Parathyroid adenoma (tissue), 2 donors: ENCODE measurements at regions not wholly inside any gene's neighbourhood (a gene's known extent, or its start where the extent isn't known, plus 50 kb on each side); places are given as distances from the start of the nearest gene placed in this dataset.

Source experiments
- H2AFZ ChIP-seq: fragments of 300-600 bp; sonication (generic); one replicate; pipeline ENCODE4 v1.7.0; 2017; ENCODE audit warnings: antibody characterized with exemption, mild to moderate bottlenecking
- H3K27ac ChIP-seq: fragments of 300-600 bp; sonication (generic); one replicate; pipeline ENCODE4 v1.7.0; 2017
- H3K27me3 ChIP-seq: fragments of 300-600 bp; sonication (generic); one replicate; pipeline ENCODE4 v1.7.0; 2017; ENCODE audit warnings: low read length; ENCODE audit not compliant: control insufficient read depth, insufficient read depth
- H3K36me3 ChIP-seq: fragments of 300-600 bp; sonication (generic); one replicate; pipeline ENCODE4 v1.7.0; 2017; ENCODE audit warnings: low read length; ENCODE audit not compliant: control insufficient read depth, insufficient read depth
- H3K4me1 ChIP-seq: fragments of 300-600 bp; sonication (generic); one replicate; pipeline ENCODE4 v1.7.0; 2017; ENCODE audit warnings: control low read depth
- H3K4me2 ChIP-seq: fragments of 300-600 bp; sonication (generic); one replicate; pipeline ENCODE4 v1.7.0; 2017; ENCODE audit warnings: low read length
- H3K4me3 ChIP-seq: fragments of 300-600 bp; sonication (generic); one replicate; pipeline ENCODE4 v1.7.0; 2017; ENCODE audit warnings: low read depth, low read length
- H3K79me2 ChIP-seq: fragments of 300-600 bp; sonication (generic); one replicate; pipeline ENCODE4 v1.7.0; 2017; ENCODE audit warnings: control low read depth
- H3K9ac ChIP-seq: fragments of 300-600 bp; sonication (generic); one replicate; pipeline ENCODE4 v1.7.0; 2017; ENCODE audit warnings: mild to moderate bottlenecking
- H3K9me3 ChIP-seq: fragments of 300-600 bp; sonication (generic); one replicate; pipeline ENCODE4 v1.7.0; 2017; ENCODE audit warnings: low read length; ENCODE audit not compliant: control insufficient read depth
- TF ChIP-seq, protein P1 (sequence below): fragments of 300-600 bp; sonication (generic); IDR thresholded peaks from one replicate; pipeline ENCODE4 v1.7.0; 2017; ENCODE audit warnings: antibody characterized with exemption, mild to moderate bottlenecking
- donor health status: primary hyperparathyroidism.

DNA sequence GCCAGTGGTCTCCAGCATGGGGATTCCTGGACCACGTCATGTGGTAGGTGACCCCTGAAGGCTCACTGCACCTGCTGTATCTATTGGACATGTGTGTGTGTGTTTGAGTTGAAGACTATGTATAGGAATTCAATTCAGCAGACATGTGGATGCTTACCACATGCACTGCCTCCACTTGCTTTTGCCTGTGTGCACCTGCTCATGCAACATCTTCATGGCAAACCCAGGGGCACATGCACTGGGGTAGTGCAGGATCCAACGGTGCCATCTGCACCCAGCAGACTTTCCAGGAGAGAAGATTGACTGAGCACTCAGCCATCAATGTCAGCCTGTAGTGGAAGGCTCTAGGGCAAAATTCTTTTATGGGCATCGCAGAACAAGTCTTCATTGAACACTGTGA, 299.4 kb downstream of the CDH26 start:
- peaks cover 47% of the 10 kb centered on the region for H3K4me1 ChIP-seq
- H3K36me3 ChIP-seq, result no peaks in the 10 kb centered on the region
- H3K79me2 ChIP-seq, result peaks cover 16% of the 10 kb centered on the region
- H3K4me2 ChIP-seq, result no peak overlapping the region
- no peaks in the 10 kb centered on the region for H3K27me3 ChIP-seq
- peak overlapping the region; percentile 86 for H2AFZ ChIP-seq
- peak overlapping the region; percentile 70 for H3K27ac ChIP-seq
- H3K4me3 ChIP-seq, result no peak overlapping the region
- H3K9me3 ChIP-seq, result no peaks in the 10 kb centered on the region
- H3K9ac ChIP-seq, result no peak overlapping the region
- TF ChIP-seq, protein P1, sequence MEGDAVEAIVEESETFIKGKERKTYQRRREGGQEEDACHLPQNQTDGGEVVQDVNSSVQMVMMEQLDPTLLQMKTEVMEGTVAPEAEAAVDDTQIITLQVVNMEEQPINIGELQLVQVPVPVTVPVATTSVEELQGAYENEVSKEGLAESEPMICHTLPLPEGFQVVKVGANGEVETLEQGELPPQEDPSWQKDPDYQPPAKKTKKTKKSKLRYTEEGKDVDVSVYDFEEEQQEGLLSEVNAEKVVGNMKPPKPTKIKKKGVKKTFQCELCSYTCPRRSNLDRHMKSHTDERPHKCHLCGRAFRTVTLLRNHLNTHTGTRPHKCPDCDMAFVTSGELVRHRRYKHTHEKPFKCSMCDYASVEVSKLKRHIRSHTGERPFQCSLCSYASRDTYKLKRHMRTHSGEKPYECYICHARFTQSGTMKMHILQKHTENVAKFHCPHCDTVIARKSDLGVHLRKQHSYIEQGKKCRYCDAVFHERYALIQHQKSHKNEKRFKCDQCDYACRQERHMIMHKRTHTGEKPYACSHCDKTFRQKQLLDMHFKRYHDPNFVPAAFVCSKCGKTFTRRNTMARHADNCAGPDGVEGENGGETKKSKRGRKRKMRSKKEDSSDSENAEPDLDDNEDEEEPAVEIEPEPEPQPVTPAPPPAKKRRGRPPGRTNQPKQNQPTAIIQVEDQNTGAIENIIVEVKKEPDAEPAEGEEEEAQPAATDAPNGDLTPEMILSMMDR, result no peak

DNA sequence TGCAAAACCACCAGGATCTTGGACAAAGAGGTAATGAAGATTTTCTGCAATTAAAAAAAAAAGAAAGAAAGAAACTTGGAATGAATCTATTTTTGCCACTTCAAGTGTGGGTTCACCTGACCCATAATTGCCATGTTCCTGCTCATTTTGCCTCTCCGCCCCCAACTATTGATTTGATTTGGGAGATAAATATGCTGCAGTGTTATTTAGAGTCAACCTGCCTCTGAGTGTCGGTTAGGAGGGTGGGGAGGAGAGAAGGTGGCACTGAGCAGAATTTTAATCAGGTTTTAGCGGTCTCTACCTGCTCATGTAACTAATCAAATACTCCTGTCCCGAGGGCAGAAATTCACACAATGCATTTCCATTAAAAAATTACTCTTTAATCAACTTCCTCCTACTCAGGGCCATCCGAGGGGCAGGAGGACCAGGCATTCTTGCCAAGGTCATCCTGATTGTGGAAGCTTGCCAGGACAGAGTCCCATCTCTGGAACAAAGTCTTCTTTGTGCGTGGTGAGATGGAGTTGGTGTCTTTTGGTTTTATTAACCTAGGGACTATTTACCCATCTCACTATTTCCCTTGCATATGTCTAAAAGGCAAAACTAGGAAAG, 300.1 kb downstream of the CDH26 start:
- peak overlapping the region; percentile 70 for H3K27ac ChIP-seq
- TF ChIP-seq, protein P1, result no peak
- H3K9ac ChIP-seq, result no peak overlapping the region
- peaks cover 47% of the 10 kb centered on the region for H3K4me1 ChIP-seq
- no peaks in the 10 kb centered on the region for H3K27me3 ChIP-seq
- peaks cover 21% of the 10 kb centered on the region for H3K79me2 ChIP-seq
- no peak overlapping the region for H2AFZ ChIP-seq
- H3K9me3 ChIP-seq, result no peaks in the 10 kb centered on the region
- H3K4me2 ChIP-seq, result peak overlapping the region; percentile 29
- H3K4me3 ChIP-seq, result no peak overlapping the region
- no peaks in the 10 kb centered on the region for H3K36me3 ChIP-seq

DNA sequence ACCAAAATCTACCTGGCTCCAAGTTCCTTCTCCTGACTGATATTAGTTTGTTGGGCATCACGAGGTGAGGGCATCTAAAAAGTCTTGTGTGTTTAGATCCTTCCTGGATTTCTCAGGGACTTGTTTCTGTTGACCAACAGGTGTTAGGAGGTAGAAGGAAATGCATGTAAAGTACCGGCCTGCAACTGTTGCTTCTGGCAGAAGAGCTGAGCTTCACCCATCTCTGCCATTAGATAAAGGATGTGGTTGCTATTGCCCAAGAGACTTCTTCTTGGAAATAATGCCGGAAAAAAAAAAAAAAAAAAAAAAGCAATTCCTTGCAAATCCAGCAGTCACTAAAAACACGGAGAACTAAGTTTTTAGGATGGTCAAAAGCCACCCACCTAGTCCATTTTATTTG, 303.1 kb downstream of the CDH26 start:
- Histone ChIP-seq H3K4me2 (no peak overlapping the region), H3K4me3 (no peak overlapping the region), H3K27me3 (no peaks in the 10 kb centered on the region), H3K4me1 (peaks cover 43% of the 10 kb centered on the region), H3K27ac (no peak overlapping the region), H3K9ac (no peak overlapping the region), H3K36me3 (no peaks in the 10 kb centered on the region), H2AFZ (no peak overlapping the region), H3K9me3 (no peaks in the 10 kb centered on the region), H3K79me2 (peaks cover 20% of the 10 kb centered on the region)
- TF ChIP-seq, protein P1, result no peak

DNA sequence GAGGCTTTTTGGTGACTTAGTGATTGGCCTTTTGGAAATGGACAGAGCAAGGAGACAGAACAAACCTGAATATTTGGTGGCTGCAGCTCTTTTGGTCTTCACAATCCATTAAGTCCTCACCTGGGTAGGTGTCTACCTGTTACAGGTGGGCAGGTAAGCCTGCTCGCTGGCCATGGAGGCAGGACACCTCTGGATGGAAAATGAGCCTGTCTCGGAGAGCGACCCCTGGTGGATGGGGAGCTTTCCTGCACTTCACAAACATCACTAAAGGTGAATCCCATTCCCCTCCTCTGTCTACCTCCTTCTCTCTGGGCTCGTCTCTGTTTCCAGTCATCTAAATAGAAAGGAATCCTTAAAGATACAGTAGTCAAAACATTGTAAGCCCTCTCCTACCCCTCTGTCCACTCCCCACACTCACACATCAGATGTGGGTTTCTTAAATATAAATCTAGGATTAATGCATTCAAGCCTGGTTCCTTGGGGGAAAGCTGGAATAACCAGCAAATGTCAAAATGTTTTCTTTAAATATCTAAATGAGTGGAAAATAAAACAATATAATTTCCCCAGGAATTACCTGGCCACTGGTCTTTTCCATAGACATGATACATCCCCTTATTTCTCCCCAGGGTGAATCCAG, 304.9 kb downstream of the CDH26 start:
- TF ChIP-seq, protein P1, result peak; percentile 68
- H3K27me3 ChIP-seq, result no peaks in the 10 kb centered on the region
- H3K4me1 ChIP-seq, result peaks cover 34% of the 10 kb centered on the region
- no peak overlapping the region for H3K4me3 ChIP-seq
- H3K27ac ChIP-seq, result no peak overlapping the region
- H3K9ac ChIP-seq, result no peak overlapping the region
- no peaks in the 10 kb centered on the region for H3K36me3 ChIP-seq
- H3K79me2 ChIP-seq, result peaks cover 20% of the 10 kb centered on the region
- no peak overlapping the region for H3K4me2 ChIP-seq
- no peaks in the 10 kb centered on the region for H3K9me3 ChIP-seq
- H2AFZ ChIP-seq, result no peak overlapping the region
